NCI-H2081 treated with DMSO at 0.1 percent for 48 hours (cell line): ENCODE measurements at regions not wholly inside any gene's neighbourhood (a gene's known extent, or its start where the extent isn't known, plus 50 kb on each side); places are given as distances from the start of the nearest gene placed in this dataset.
"Not testable (repeated sequence)": the region's sequence is repeated elsewhere in the genome, so short reads cannot be mapped to it uniquely, and the experiment has no call there.

Experiments
- DNase-seq: peaks from one replicate; lab custom pipeline; 2025; lab: John Stamatoyannopoulos, UW

GRCh38 chr11:91047882-91048281, 825.0 kb upstream of the CHORDC1 start:
- no peak for DNase-seq

DNA sequence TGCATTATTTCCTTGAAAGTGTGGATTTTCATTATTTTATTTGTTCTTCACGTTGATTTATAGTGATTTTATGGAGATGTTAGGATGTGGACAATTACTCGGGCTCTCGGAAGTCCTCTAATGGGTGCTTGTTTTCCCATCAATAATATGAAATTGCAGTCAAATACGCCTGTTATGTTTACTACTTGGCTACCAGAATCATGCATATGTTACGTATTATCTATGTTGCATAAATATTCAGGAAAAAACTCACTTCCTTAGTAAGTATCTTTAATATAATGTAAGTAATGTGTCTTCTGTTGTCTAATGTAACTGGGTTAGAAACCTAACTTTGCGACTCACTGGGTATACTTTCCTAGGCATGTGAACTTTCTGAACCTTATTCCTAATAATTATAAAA, 823.4 kb upstream of the CHORDC1 start:
- DNase-seq, result no peak

DNA sequence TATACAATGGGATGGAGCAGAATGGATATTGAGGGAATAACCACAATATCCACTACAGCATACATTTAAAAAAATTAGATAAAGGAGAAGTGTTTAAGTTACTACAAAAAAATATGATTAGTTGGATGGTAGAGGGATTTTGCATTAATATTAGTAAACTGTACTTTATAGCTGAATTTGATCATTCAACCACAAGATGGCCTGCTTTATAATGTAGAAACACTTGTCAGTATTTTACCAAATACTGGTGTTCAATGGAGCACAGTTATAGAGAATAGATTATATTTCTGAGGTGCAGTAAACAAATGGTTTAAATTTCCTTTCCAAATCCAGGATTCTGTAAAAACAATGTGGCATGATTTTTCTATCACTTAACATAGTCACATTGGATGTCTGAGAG, 818.8 kb upstream of the CHORDC1 start:
- no peak for DNase-seq

- no peak for DNase-seq
Measured at GRCh38 chr11:91023731-91024130, 800.9 kb upstream of the CHORDC1 start.

GRCh38 chr11:91011503-91011902, 788.7 kb upstream of the CHORDC1 start:
- no peak for DNase-seq

- DNase-seq, result no peak
Measured at GRCh38 chr11:91005458-91005857, 782.6 kb upstream of the CHORDC1 start.

- DNase-seq, result no peak
Measured at GRCh38 chr11:90997241-90997640, 774.4 kb upstream of the CHORDC1 start.

GRCh38 chr11:90972159-90972558, 749.3 kb upstream of the CHORDC1 start:
- not testable (repeated sequence) for DNase-seq

DNA sequence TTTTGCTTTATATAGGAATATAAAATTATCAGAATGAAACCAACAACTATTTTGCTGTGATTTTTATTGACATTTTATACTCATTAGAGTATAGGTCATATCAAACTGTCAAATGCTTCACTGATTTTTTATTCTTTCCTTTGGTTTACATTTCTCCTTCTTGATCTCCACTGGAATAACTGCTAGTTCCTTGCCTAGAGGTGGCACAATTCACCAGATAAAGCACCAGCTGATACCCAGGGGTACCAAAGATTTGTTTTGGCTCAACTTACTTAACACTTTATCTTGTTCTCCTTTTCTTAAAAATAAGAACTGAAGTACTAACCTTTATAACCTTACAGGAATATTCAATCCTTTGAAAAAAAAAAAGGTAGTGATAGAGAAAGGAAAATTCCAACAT, 725.1 kb upstream of the CHORDC1 start:
- no peak for DNase-seq

- DNase-seq, result no peak
Measured at GRCh38 chr11:90930252-90930651, 707.4 kb upstream of the CHORDC1 start.

- no peak for DNase-seq
Measured at GRCh38 chr11:90919332-90919731, 696.5 kb upstream of the CHORDC1 start.

DNA sequence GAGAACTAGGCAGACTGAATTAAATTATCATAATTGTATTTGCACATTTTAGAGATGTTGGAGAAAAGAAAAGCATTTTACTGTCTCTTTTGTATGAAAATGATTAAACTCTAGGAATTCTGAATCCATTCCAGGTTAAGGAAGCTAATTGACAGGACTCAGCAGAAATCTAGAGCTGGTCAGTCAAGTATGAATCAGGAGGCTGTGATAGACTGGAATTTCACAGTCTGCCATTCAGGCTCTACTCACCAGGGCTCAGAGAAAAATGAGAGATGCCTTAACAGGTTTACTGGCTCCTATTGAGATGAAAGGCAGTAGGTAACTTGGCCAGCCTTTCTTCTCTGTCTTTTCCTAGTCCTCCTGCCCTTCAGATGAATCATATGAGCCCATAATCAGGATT, 693.9 kb upstream of the CHORDC1 start:
- DNase-seq, result no peak

DNA sequence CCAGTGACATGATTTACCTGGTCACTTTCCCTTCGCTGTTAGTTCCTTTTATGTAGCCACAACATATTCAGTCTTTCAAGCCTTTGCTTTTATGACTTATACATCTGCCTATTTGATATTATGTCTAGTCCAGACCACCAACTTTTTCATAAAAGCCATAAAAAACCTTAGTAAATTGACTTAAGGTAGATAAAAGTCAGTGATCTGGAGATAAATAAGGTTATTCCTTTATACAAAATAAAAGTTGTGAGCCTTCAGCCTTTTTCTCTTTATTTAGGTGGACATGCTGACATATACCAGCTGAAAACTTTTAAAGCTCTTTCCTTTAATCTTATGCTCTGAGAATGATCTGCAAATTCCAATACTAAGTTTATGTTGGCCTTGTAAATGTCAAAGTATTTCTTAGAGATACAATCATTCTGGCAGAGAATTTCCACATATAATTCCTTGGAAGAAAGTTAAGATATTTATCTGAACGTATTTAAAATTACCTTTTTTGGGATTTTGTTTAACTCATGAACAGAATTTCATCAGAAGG, 690.4 kb upstream of the CHORDC1 start:
- no peak for DNase-seq

GRCh38 chr11:90912631-90913030, 689.8 kb upstream of the CHORDC1 start:
- DNase-seq, result no peak

- DNase-seq, result no peak
Measured at GRCh38 chr11:90911192-90911591, 688.3 kb upstream of the CHORDC1 start.

DNA sequence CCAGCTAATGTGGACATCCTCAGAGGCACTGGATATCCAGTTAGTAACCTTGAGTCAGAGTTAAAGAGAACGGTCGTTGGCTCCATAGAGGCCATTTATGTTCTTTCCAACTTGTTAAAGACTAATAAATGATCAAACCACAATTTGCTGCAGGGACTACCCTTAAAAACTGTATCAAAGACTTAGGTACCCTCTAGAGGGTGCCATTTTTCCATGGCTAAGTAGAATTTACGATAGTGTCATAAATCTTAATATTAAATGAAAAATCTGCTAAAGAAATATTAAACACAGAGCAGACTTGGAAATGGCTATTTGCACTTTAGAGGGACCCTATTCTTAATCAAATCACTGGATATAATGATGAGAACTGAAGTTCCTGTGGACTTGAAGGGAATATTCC, 685.2 kb upstream of the CHORDC1 start:
- DNase-seq, result no peak

DNA sequence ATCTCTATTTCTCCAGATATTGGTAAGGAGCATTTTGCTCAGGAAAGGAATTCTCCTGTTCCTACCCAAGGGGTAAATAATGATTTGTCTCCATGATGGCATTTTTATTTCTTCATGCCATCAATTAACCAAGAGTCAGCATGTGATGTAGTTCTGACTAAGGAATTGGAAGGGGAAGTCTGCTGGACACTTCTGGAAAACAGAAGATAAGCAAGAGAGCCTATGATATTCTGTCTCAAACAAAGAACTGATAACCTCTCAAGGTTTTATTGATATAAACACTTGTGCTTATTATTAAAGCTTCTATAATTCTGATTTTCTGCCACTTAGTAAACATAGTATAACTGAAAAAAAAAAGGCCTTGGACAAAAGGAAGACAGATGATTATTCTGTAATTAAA, 673.0 kb upstream of the CHORDC1 start:
- no peak for DNase-seq

DNA sequence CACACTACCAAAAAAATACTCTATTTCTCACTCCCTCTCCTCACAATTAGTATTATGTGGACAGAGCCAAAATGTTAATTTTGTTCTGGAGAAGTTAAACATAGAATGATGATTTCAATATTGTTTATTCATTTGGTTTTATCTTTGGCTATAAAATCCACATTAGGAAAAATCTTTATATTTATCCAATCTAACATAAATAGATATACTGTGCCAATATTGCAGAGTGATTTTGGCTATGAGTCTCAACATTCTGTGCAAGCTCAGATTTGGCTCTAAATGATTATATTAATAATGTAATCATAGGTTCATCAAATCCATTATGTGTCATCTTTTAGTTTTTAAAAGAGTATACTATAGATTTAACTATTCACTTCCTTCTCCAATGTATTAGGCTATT, 667.5 kb upstream of the CHORDC1 start:
- DNase-seq, result no peak

GRCh38 chr11:90884181-90884580, 661.3 kb upstream of the CHORDC1 start:
- no peak for DNase-seq

DNA sequence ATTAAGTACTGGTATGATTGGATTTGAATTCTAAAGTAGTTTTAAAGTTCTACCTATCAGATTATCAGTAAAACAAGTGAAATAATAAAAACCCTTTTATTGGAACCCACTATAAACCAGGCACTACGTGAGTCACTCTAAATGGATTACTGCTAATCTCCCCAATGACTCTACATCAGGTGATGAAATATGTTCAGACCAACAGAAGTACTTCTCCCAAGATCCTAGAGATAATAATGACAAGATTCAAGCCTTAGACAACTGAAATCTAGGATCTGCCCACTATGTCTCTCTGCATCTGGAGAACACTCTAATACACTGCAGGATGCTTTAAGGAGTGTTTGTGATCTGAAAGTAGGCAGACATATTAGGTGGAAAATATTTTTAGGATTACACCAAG, 652.1 kb upstream of the CHORDC1 start:
- no peak for DNase-seq

DNA sequence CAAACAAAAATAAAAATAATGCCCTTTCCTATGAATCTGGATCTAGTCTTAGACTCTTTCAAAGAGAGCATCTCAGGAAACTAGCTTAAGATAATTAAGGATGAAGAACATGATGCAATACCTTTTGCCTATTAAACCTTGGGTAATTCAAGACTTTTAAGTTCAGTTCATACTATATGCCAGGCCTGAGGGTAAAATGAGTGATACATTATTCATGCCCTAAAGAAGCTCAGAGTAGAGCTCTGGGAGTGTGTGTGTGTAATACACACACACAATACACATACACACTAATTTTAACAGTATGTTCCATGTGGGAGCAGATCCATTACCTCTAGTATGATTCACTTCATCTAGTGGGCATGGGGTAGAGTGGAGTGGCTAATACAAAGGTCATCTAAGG, 651.4 kb upstream of the CHORDC1 start:
- no peak for DNase-seq

DNA sequence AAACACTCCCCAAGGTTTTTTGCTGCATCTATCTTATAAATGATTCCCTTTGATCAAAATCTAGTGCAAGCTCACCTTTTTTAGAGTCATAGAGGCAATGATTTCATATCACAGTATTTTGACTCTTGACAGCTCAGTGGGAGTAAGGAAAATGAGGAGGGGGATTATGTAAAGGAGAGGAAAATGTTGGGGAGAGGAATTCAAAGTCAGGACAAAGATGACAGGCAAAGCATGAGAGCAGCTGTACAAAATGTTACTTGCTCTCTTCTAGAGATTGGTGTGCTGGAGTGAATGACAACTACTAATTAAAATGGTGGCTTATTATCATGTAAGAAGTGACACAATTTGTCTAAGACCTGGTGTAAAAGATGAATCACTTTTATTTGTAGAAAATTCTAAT, 644.6 kb upstream of the CHORDC1 start:
- no peak for DNase-seq

DNA sequence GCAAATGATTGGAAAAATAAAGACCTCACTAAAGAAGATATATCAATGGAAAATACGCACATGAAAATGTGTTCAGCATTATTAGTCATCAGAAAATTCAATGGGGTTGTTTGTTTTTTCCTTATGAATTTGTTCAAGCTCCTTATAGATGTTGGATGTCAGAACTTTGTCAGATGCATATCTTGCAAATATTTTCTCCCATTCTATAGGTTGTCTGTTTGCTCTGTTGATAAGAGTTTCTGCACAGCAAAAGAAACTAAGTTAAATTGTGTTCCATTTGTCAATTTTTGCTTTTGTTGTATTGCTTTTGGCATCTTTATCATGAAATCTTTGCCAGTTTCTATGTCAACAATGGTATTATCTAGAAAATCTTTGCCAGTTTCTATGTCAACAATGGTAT, 633.9 kb upstream of the CHORDC1 start:
- DNase-seq, result no peak

DNA sequence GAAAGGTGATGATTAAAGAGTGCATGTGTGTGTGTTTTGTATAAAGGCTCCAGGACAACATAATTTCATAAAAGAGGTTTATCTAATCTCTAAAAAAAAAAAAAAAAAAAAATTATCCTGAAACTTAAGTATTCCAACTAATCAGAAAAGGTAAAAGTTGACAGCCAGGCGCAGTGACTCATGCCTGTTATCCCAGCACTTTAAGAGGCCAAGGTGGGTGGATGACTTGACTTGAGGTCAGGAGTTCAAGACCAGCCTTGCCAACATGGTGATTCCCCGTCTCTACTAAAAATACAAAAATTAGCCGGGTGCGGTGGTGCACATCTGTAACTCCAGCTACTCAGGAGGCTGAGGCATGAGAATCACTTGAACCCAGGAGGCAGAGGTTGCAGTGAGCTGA, 632.7 kb upstream of the CHORDC1 start:
- DNase-seq, result no peak

DNA sequence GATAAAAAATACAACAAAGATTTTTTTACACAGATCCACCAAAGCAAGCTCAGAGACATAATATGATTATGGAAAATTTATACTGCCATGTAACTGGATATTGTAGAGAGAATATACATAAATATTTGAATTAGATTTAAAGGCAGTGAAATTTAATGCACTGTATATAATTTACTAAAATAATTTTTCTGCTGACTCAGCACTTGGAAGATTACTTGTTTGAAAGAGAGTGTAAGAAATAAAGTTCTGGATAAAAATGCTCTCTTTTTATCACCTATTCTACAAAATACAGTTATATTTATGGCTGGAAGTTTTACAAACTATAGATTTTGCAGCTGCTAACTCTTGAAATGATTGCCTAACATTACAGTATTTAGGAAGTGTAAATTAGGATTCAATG, 628.3 kb upstream of the CHORDC1 start:
- no peak for DNase-seq
